ENCODE measurements at regions not wholly inside any gene's neighbourhood (a gene's known extent, or its start where the extent isn't known, plus 50 kb on each side); places are given as distances from the start of the nearest gene placed in this dataset.

- TF ChIP-seq YY1 (IDR thresholded peaks at IDR 0.05; ENCODE audit: insufficient read depth, insufficient read length) (no peak), ZNF274 (IDR thresholded peaks at IDR 0.05; ENCODE audit: low read depth, low read length) (no peak)
Observed at GRCh38 chr3:73319179-73319769, 257.8 kb downstream of the EBLN2 start.
